Activated CD8-positive, alpha-beta T cell treated with anti-CD3 and anti-CD28 coated beads for 36 hours (primary cell): ENCODE measurements at regions not wholly inside any gene's neighbourhood (a gene's known extent, or its start where the extent isn't known, plus 50 kb on each side); places are given as distances from the start of the nearest gene placed in this dataset.
"Not testable (repeated sequence)": the region's sequence is repeated elsewhere in the genome, so short reads cannot be mapped to it uniquely, and the experiment has no call there.

Experiments used
- ATAC-seq: fragments of 200-7000 bp; cut with Tn5 transposase; one replicate; pipeline ENCODE4 v1.10.0; 2021; ENCODE audit warnings: mild to moderate bottlenecking, moderate library complexity
- CTCF ChIA-PET: fragments of 350-600 bp; sonication (Branson Sonifier 250); formaldehyde crosslinking; loops from one replicate; lab custom pipeline; 2021; ENCODE audit warnings: antibody characterized with exemption; lab: Charles Lee
- POLR2A ChIA-PET: fragments of 350-600 bp; sonication (Branson Sonifier 250); formaldehyde crosslinking; loops from one replicate; lab custom pipeline; 2021; ENCODE audit warnings: antibody characterized with exemption; lab: Charles Lee
- DNase-seq: peaks from one replicate; pipeline ENCODE4 v3.0.0-alpha.2; 2020
- H3K27ac Mint-ChIP-seq: one replicate; pipeline ENCODE4 v1.8.0; 2021; ENCODE audit warnings: mild to moderate bottlenecking, mixed read lengths
- H3K27me3 Mint-ChIP-seq: one replicate; pipeline ENCODE4 v1.8.0; 2021; ENCODE audit warnings: mixed read lengths
- H3K36me3 Mint-ChIP-seq: one replicate; pipeline ENCODE4 v1.8.0; 2021; ENCODE audit warnings: low read depth, mixed read lengths
- H3K4me1 Mint-ChIP-seq: one replicate; pipeline ENCODE4 v1.8.0; 2021; ENCODE audit warnings: low read depth, mixed read lengths
- H3K4me3 Mint-ChIP-seq: one replicate; pipeline ENCODE4 v1.8.0; 2021; ENCODE audit warnings: mild to moderate bottlenecking, moderate library complexity, mixed read lengths
- H3K9me3 Mint-ChIP-seq: one replicate; pipeline ENCODE4 v1.8.0; 2021; ENCODE audit warnings: mixed read lengths
- CTCF ChIP-seq: fragments of 200-600 bp; IDR thresholded peaks from one replicate; pipeline ENCODE4 v1.8.0; 2022; ENCODE audit warnings: antibody characterized with exemption, mild to moderate bottlenecking
- intact Hi-C: fragments of 100-400 bp; cut with micrococcal nuclease; formaldehyde crosslinking; loops from one replicate; pipeline ENCODE4 v1.10.0; 2022

GRCh38 chr2:166647935-166648334 lies 153.9 kb upstream of the SCN7A start:
- Mint-ChIP-seq H3K27me3 (no peaks in the 10 kb centered on the region), H3K4me1 (no peaks in the 10 kb centered on the region), H3K27ac (no peak overlapping the region), H3K36me3 (no peaks in the 10 kb centered on the region), H3K4me3 (no peak overlapping the region), H3K9me3 (peaks cover 4% of the 10 kb centered on the region)
- DNase-seq (no peak), ATAC-seq (no peak)
- ChIA-PET POLR2A (no interaction called here), CTCF (no interaction called here)
- no peak for TF ChIP-seq CTCF
- intact Hi-C loops = no loop called here

GRCh38 chr2:166643980-166644379 lies 149.9 kb upstream of the SCN7A start:
- no peak overlapping the region for H3K4me3 Mint-ChIP-seq
- intact Hi-C loops = no loop called here
- no peaks in the 10 kb centered on the region for H3K36me3 Mint-ChIP-seq
- no peaks in the 10 kb centered on the region for H3K4me1 Mint-ChIP-seq
- ATAC-seq = no peak
- H3K27me3 Mint-ChIP-seq = no peaks in the 10 kb centered on the region
- ChIA-PET CTCF (no interaction called here), POLR2A (no interaction called here)
- TF ChIP-seq CTCF = no peak
- no peak overlapping the region for H3K27ac Mint-ChIP-seq
- DNase-seq = no peak
- H3K9me3 Mint-ChIP-seq = peaks cover 4% of the 10 kb centered on the region

- DNase-seq, H3K36me3 Mint-ChIP-seq, H3K4me3 Mint-ChIP-seq, H3K27ac Mint-ChIP-seq, POLR2A ChIA-PET, H3K9me3 Mint-ChIP-seq, H3K27me3 Mint-ChIP-seq, ATAC-seq, CTCF ChIA-PET, H3K4me1 Mint-ChIP-seq, intact Hi-C loops: not testable (repeated sequence)
Observed at GRCh38 chr2:166641516-166641915, 147.5 kb upstream of the SCN7A start.

DNA sequence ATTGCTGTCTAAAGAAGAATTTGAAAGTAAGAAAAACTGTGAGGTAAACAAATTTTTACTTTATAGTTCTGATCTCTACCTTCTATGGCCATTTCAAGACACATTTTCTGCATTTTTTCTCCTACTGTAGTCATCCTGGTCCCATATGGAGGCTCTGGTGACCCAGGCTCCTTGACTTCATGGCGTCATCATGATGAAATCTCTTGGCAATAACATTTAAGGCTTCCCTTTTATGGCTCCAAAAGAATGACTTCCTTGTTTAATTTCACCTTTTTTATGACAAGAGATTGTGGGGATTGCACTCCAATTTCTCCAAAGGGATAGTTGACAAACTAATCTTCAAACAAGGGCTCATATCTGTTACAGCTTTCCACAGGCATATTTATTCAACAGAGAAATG lies 143.0 kb upstream of the SCN7A start:
- no peak for TF ChIP-seq CTCF
- Mint-ChIP-seq H3K4me1 (no peaks in the 10 kb centered on the region), H3K36me3 (no peaks in the 10 kb centered on the region), H3K4me3 (no peak overlapping the region), H3K27me3 (no peaks in the 10 kb centered on the region), H3K27ac (no peak overlapping the region), H3K9me3 (no peaks in the 10 kb centered on the region)
- no peak for DNase-seq
- ATAC-seq = no peak
- ChIA-PET POLR2A (no interaction called here), CTCF (no interaction called here)
- intact Hi-C loops = no loop called here

DNA sequence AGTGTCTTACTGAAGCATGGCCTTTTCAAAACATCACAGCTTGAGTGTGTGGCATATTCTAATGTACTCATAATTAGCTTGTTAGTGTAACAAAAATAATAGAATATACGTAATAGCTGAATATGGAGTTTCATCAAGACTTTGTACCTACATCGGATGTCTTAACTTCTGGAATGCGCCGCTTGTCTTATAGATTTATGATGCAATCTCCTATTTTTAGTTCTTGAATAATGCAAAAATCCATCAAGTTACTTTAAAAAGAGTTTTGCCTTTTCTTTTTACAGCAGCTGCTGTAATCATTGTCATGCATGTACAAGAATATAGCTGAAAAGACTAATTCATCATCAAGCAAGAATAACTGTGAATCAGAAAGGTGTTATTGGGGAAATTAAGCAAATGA lies 140.7 kb upstream of the SCN7A start:
- ATAC-seq (no peak), DNase-seq (no peak)
- no peak for TF ChIP-seq CTCF
- Mint-ChIP-seq H3K36me3 (no peaks in the 10 kb centered on the region), H3K27me3 (no peaks in the 10 kb centered on the region), H3K4me3 (no peak overlapping the region), H3K27ac (no peak overlapping the region), H3K9me3 (no peaks in the 10 kb centered on the region), H3K4me1 (no peaks in the 10 kb centered on the region)
- ChIA-PET CTCF (no interaction called here), POLR2A (no interaction called here)
- intact Hi-C loops = no loop called here

DNA sequence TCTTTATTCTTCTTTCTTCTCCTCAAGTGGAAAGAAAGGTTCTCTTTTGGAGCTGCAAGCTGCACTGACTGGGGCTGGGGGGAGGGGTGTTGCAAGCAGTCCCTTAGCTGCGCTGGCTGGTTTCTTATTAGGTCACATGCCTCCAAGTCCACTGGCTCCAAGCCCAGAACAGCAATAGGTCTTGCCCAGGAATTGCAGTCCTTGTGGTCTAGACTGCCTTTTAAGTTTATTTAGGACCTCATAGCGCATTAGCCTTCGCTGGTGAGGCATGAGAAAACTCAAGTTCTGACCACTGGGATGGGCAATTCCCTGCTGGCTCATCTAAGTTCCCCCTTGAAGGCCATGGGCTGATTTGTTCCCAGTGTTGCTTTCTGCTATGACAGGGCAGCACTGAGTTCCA lies 138.6 kb upstream of the SCN7A start:
- ChIA-PET POLR2A (no interaction called here), CTCF (interaction anchor here (1.4 kb wide), 1 partner anchor 43 kb away, joined by 4 read pairs; no protein-coding TSS in a partner anchor)
- Mint-ChIP-seq H3K27me3 (no peaks in the 10 kb centered on the region), H3K36me3 (no peaks in the 10 kb centered on the region), H3K4me3 (no peak overlapping the region), H3K27ac (no peak overlapping the region), H3K9me3 (no peaks in the 10 kb centered on the region), H3K4me1 (no peaks in the 10 kb centered on the region)
- intact Hi-C loops = no loop called here
- no peak for ATAC-seq
- TF ChIP-seq CTCF = no peak
- no peak for DNase-seq
